ENCODE measurements at regions not wholly inside any gene's neighbourhood (a gene's known extent, or its start where the extent isn't known, plus 50 kb on each side); places are given as distances from the start of the nearest gene placed in this dataset.

- no peak for TF ChIP-seq GATAD2A (IDR thresholded peaks at IDR 0.05)
- TF ChIP-seq KHSRP (IDR thresholded peaks at IDR 0.05): no peak
- TF ChIP-seq PTBP1 (IDR thresholded peaks at IDR 0.05; ENCODE audit: low read depth, low read length): no peak
- TF ChIP-seq FOS (IDR thresholded peaks at IDR 0.05; ENCODE audit: extremely low read depth, insufficient read length): no peak
- no peak for TF ChIP-seq ZNF780A (CRISPR knock-in tag; IDR thresholded peaks at IDR 0.05)
- TF ChIP-seq SRF (CRISPR knock-in tag; IDR thresholded peaks at IDR 0.05): no peak
- no peak for TF ChIP-seq KDM1A (IDR thresholded peaks at IDR 0.05)
- TF ChIP-seq BMI1 (IDR thresholded peaks at IDR 0.05; ENCODE audit: low read length): no peak
- no peak for TF ChIP-seq SAFB2 (IDR thresholded peaks at IDR 0.05; ENCODE audit: borderline replicate concordance, low read depth, low read length, severe bottlenecking)
- no peak for TF ChIP-seq ZNF263 (CRISPR knock-in tag; IDR thresholded peaks at IDR 0.05; ENCODE audit: borderline replicate concordance)
- TF ChIP-seq HBP1 (CRISPR knock-in tag; IDR thresholded peaks at IDR 0.05): 0 out of 2 replicates have a peak, but pooled peaks have one; percentile 34
- no peak for TF ChIP-seq PCBP2 (IDR thresholded peaks at IDR 0.05; ENCODE audit: low read depth, low read length, poor library complexity, severe bottlenecking)
- TF ChIP-seq KLF10 (CRISPR knock-in tag; IDR thresholded peaks at IDR 0.05): no peak
- TF ChIP-seq KLF6 (CRISPR knock-in tag; IDR thresholded peaks at IDR 0.05; ENCODE audit: borderline replicate concordance): no peak
- no peak for TF ChIP-seq MITF (IDR thresholded peaks at IDR 0.05)
- no peak for TF ChIP-seq PCBP1 (IDR thresholded peaks at IDR 0.05; ENCODE audit: low read depth, low read length, poor library complexity, severe bottlenecking)
- no peak for TF ChIP-seq HOXB6 (CRISPR knock-in tag; IDR thresholded peaks at IDR 0.05; ENCODE audit: borderline replicate concordance)
- TF ChIP-seq ZBTB1 (CRISPR knock-in tag; IDR thresholded peaks at IDR 0.05; ENCODE audit: borderline replicate concordance, low read depth): no peak
- TF ChIP-seq ZNF212 (CRISPR knock-in tag; IDR thresholded peaks at IDR 0.05): no peak
- TF ChIP-seq MTA3 (IDR thresholded peaks at IDR 0.05; ENCODE audit: borderline replicate concordance): no peak
- TF ChIP-seq ZBTB8A (IDR thresholded peaks at IDR 0.05; ENCODE audit: partially characterized antibody): no peak
- TF ChIP-seq SUPT5H (IDR thresholded peaks at IDR 0.05): no peak
- no peak for TF ChIP-seq NRF1 (conservative IDR thresholded peaks at IDR 0.05 in 1 of 2, IDR thresholded peaks at IDR 0.05 in 1 of 2)
- no peak for TF ChIP-seq LEF1 (IDR thresholded peaks at IDR 0.05)
- TF ChIP-seq TRIM25 (IDR thresholded peaks at IDR 0.05; ENCODE audit: borderline replicate concordance): no peak
- peak; percentile 21; the same call in 1 of the 2 replicates for TF ChIP-seq CXXC5 (CRISPR knock-in tag; IDR thresholded peaks at IDR 0.05)
- no peak for TF ChIP-seq HCFC1 (IDR thresholded peaks at IDR 0.05; ENCODE audit: low read depth, low read length)
- no peak for TF ChIP-seq ZNF586 (CRISPR knock-in tag; conservative IDR thresholded peaks at IDR 0.05)
- peak; percentile 58 for TF ChIP-seq DMBX1 (CRISPR knock-in tag; IDR thresholded peaks at IDR 0.05; ENCODE audit: borderline replicate concordance)
These were observed 83.8 kb upstream of the BCHE start (continued) for GRCh38 chr3:165920984-165921383.

Measured in K562 (cell line).